HS-27A (cell line): ENCODE measurements at regions not wholly inside any gene's neighbourhood (a gene's known extent, or its start where the extent isn't known, plus 50 kb on each side); places are given as distances from the start of the nearest gene placed in this dataset.
"Not testable (repeated sequence)": the region's sequence is repeated elsewhere in the genome, so short reads cannot be mapped to it uniquely, and the experiment has no call there.

Experiments
- DNase-seq: peaks from one replicate; pipeline ENCODE4 v3.0.0-alpha.2; 2012; ENCODE audit warnings: low read depth, missing footprints

DNA sequence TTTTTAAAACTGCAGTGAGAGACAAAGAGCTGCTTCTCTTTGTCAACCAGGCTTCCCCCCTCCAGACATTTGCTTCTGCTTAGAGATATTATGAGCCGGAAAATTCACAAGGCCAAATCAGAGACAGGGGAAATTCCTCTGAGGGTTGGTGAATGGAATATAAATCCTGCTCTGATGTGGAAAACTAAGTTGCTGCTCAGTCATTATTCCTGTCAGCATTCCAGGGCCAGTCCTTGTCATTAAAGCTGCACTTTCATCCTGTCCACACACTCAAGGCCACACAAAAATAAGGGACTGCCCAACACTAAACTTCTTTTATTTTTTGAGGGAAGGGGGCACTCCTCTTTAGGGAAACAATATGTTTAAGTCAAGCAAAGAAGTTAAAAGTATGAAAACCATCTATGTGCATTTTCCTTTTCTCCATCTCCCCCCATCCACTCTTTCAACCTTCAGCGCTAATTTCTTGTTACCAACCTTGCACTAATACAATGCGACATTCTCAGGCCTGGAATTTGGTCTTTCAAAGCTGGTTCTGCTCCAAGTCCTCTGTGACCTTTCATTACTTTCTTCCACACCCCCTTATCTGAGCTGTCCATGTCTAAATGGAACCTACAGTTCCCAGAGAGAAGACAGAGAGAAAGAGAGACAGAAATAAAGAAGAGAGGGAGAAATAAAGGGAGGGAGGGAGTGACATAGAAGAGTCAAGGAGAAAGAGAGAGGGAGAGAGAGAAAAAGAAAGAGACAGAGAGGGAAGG lies 118.9 kb upstream of the S1PR3 start:
- DNase-seq, result no peak

DNA sequence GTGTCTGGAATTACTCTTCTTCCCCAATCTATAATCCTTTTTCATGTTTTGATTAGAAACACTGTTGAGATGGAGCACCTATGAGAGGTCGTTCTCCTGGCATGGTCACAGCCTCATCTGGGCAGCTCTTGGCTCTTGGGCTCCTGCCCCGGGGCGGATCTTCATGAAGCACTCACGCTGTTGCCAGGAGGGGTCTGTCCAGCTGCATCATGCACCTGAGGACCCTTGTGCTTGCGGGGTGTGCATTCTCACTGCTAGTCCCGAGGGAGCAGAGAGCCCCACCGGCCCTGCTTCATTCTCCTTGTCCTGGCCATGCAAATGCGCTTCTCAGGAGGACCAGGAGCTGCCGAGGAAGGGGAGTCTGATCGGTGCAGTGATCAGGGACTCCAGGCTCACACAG lies 117.6 kb upstream of the S1PR3 start:
- no peak for DNase-seq

DNA sequence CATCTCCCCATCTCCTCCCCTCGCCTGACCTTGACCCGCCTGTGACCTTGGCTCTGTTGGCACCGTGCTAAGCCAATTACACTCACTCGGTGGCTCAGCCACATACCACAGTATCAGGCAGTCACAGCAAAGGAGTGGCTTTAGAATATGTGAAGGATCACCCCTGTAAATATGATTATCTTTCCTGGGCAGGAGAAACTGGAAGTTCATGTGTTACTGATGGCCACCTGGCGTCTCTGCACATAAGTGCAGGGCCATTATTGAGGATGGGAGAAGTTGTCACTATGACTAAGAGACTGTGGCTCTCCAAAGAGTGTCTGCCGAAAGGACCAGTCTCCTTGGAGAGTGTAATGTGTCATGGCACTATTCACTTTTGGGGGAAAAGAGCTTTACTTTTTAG lies 116.9 kb upstream of the S1PR3 start:
- DNase-seq, result no peak

DNA sequence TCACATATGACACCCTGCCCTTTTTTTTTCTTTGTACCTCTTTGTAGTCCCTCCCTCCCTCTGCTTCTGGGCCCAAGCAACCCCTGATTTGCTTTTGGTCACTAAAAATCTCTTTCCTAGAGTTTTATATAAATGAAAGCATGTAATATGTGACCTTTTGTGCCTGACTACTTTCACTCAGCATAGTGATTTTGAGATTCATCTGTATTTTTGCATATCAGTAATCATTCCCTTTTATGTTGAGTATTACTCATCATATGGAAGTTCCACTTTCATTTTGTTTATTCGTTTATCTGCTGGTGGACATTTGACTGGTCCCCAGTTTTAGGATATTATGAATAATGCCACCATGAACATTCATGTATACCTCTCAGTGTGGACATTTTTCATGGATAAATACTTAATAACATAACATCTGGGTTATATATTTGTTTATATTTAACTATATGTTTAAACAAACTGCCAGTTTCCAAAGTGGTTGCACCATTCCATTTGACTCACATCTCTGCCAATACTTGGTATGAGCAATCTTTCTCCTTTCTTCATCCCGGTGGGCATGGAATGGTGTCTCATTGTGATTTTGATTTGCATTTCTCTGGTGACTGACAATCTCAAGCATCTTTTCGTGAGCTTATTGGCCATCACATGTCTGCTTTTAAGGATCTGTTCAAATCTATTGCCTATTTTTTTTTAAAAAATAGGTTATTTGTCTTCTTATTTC lies 115.7 kb upstream of the S1PR3 start:
- no peak for DNase-seq

DNA sequence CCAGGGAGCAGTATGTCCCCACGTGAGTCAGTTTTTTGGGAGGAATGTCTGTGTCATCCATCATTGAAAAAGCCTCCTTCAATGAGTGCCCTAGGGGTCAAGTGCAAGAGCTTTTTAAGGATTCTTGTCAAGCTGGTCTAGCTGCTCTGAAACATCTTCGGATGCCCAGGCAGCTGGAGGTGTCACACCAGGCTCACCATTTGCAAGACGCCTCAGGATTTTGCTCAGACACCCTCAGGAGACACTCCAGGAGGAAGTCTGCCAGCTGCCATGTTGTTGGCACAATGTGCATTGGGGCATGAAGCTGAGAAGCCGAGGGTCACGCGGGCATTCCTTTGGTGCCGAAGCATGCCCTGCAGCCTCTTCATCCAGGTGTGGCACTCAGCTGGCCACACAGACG lies 111.1 kb upstream of the S1PR3 start:
- DNase-seq, result no peak

DNA sequence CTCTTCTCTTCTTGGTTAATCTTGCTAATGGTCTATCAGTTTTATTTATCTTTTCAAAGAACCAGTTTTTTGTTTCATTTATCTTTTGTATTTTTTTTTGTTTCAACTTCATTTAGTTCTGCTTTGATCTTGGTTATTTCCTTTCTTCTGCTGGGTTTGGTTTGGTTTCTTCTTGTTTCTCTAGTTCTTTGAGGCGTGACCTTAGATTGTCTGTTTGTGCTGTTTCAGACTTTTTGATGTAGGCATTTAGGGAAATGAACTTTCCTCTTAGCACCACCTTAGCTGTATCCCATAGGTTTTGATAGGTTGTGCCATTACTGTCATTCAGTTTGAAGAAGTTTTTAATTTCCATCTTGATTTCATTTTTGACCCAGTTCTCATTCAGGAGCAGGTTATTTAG lies 107.0 kb upstream of the S1PR3 start:
- DNase-seq, result not testable (repeated sequence)

DNA sequence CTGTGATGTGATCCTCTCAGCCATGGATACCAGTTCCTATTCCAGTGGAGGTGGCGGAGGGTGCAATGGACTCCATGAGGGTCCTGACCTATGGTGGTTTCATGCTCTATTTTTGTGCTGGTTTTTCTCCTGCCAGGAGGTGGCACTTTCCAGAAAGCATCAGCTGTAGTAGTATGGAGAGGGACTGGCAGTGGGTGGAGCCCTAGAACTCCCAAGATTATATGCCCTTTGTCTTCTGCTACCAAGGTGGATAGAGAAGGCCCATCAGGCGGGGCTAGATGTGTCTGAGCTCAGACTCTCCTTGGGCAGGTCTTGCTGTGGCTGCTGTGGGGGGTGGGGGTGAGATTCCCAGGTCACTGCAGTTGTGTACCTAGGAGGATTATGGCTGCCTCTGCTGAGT lies 104.5 kb upstream of the S1PR3 start:
- DNase-seq, result not testable (repeated sequence)

DNA sequence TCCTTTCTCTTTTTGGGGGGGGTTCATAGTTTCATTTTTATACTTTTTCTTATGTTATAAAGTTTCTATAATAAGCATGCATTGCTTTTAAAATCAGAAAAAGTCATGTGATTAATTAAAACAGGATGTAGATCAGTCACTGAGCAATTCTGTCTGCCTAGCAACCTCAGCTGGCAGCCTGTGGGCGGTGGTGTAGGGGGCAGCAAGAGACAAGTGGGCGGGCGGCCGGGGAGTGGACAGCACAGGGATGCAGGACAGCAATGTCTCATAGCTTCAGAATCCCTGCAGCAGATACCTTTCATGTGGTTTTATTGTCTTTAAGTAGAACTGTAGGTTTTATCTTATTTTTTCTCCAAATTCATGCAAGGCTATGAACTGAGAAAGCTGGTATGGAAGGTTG lies 101.9 kb upstream of the S1PR3 start:
- DNase-seq, result no peak

DNA sequence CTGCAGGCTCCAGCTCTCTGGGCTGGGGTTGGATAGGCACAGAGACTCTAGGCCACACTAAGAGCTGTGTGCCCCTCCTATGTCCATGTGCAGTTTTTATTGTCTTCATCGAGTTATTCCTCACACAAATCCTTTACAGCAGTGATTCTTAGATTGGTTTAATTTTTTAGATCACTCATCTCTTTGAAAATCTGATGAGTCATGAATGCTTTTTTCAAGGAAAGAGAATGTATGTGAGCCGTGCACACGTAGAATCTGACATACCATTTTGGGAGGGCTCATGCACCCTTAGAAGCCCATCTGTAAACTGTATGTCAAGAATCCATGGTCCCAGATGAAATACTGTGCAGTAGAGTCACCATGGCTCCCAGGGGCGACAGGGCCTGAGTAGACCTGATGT lies 100.7 kb upstream of the S1PR3 start:
- DNase-seq, result no peak

DNA sequence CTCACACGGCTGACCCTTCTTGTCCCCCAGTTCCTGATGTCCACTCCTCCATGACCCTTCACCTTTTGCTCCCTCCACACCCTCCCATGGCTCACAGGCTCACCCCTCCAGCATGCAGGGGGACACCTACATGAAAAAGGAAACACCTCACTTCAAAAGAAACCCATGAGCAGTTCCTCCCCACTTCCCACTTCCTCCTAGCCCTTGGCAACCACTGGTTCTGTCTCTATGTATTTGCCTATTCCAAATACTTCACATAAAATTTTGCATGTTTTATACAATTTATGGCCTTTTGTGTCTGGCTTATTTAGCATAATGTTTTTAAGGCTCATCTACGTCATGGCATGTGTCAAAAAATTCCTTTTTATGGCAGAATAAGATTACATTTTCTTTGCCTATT lies 100.2 kb upstream of the S1PR3 start:
- no peak for DNase-seq

DNA sequence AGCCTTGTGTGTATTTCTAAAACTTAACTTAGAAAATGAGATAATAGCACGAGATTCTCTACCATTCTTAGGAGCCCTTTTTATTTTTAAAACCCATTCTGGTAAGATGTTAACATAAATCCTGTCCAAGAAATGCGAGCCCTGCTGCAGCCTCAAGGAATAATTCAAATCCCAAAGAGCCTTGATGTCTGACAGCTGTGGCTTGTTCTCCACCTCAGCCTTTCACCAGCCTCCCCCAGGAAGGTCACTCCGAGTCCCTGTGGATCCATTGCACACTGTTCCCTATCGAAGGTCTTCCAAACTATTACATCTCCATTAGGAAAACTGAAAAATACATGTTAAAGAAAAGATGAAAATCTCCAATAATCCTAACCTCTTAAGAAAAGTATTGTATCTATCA lies 98.5 kb upstream of the S1PR3 start:
- DNase-seq, result no peak

DNA sequence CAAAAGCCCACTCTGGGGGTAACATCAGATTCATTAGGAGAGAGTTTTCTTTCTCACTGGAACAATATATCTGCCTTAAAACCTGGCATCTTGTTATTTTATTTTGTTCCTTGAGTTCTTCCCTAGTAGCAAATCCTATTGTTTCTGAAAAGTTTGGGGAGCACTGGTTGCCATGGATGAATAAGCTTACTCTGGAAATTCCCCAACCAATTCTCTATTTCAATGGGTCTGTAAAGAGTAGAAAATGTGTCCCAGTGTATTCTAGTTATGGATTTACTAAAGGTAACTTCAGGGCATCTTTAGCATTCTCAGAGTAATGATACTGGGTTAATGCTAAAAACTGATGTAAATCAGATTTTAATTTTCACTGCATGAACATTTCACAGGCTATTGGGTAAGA lies 94.2 kb upstream of the S1PR3 start:
- no peak for DNase-seq

DNA sequence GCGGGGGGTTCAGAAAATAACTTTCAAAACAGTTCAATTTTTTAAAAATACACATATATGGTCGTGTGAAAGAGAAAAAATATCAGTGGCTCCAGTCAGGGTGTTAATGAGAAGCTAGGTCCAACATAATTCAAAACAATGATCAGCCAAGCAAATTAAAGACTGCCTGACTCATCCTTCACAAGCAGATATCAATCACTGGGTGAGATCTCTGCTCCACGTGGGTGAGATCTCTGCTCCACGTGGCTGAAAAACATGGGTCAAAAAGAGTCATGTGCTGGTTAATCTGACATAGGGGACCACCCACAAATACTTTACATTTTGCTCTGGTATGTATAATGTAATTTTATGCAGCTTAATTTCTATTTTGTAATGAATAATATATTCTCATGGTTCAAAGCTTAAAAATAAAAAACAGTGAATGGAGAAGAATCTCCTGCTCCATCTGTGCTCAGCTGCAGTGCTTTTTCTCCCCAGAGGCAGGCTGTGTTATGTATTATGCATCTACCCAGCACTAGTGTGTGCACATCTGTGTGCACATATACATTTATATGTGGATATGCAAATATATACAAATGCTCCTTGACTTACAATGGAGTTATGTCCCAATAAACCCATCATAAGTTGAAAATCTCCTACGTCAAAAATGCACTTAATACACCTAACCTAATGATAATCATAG lies 93.1 kb upstream of the S1PR3 start:
- DNase-seq, result no peak

DNA sequence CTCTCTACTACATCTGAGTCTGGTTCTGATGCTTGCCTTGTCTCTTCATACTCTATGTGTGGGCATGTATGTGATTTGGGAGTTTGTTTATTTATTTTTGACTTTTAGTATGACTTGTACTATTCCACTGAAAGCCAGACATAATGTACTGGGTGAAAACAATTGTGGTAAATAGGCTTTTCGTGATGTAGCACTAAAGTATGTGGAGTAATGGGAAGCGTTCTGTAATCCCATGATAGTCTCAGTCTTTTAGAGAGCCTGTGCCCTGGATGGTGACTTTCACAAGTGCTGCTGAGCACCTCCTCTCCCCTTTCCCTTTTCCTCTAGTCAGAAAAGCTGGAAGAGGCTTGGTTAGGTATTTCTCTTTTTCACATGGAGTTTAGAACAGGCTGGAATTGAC lies 85.8 kb upstream of the S1PR3 start:
- no peak for DNase-seq

DNA sequence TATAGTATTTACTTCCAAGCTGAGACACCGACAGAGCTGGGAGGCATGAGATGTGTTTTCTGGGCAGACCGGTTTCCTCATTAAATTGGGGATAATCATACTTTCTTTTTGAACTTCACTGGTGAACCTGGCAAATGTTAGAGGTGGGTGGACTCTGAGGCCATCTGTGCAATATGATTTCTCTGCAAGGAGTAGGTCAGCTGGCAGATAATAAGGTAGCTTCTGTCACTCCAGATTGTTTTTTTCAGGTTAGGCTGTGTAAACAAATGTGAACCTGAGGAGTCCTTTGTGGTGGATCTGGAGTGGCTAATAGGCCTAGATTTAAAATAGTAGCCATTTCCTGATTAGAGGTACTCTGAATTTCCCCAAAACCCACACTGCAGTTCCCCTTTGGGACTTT lies 75.4 kb upstream of the S1PR3 start:
- DNase-seq, result no peak

DNA sequence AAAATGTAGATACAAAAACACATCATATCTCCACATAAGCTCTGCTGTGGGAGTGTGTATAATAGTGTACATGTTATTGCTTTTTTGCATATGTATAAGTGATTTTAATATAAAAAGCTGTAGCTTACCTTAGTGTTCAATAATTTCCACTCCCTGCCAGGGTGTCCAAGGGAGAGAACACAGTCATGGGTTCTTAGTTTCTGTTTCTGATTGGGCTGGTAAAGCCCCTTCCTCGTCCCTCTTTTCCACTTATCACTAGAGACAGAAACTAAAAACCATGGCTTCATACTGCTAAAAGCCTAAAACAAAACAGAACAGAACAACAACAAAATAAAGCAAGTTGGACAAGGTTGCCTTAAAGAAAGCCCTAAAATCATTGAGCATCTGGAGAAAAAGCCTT lies 74.4 kb upstream of the S1PR3 start:
- DNase-seq, result no peak

DNA sequence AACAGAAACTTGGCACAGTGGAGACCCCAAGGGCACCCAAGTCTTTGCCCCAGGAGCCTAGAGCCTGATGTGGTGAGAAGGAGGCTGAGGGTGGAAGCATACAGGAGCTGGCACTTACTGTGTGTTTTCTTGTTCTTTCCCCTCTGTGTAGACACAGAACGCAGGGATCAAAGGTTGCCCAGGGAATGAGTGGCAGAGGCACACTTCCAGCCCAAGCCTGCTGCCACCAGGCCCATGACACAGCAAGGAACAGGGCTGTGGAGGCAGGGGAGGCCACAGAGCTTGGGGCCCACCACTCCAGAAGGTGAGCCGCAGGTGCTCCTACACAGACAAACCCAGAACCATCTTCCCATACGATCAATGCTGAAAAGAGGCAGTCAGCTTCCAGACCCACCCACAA lies 73.9 kb upstream of the S1PR3 start:
- DNase-seq, result no peak

DNA sequence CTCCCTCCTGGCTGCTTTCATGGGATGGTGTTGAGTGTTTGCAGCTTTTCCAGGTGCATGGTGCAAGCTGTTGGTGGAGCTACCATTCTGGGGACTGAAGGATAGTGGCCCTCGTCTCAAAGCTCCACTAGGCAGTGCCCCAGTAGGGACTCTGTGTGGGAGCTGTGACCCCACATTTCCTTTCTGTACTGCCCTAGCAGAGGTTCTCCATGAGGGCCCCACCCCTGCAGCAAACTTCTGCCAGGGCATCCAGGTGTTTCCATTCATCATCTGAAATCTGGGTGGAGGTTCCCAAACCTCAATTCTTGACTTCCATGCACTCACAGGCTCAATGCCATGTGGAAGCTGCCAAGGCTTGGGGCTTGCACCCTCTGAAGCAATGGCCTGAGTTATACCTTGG lies 72.7 kb upstream of the S1PR3 start:
- not testable (repeated sequence) for DNase-seq

DNA sequence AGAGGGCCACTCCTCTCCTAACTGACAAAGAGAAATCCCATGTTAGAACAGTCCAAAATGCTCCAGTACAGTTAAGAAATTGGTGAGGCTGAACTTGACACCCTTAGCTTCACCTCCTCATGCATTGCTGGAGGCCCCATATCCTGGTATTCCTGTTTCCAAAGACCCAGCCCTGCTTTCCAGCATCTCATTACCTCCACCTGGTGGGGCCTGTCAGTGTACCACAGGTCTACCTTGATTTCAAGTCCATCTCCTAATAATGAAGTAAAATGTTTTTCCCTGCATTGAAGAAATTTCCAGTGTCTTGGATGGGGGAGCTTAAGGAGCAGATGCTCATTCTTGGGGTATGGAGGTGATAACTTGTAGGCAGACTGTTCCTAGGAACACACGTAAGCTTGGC lies 70.6 kb upstream of the S1PR3 start:
- DNase-seq, result no peak

DNA sequence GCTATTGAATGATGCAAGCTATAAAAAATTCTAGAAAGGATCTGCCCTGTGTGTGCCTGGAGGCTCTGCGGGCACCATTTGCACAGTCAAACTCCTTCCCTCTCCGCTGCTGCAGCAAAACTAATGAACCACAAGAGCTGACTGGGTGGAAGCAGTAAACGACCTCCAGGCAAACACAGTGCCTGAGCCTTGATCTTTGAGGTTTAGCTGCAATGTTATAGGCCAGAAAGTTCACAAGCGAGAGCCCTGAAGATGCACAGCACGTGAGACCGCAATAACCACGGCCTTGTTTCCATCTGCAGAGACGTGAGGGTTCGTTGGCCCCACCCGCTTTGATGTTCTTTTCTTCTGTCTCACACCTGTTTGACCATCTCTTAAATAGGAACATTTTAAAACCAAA lies 69.2 kb upstream of the S1PR3 start:
- DNase-seq, result no peak

DNA sequence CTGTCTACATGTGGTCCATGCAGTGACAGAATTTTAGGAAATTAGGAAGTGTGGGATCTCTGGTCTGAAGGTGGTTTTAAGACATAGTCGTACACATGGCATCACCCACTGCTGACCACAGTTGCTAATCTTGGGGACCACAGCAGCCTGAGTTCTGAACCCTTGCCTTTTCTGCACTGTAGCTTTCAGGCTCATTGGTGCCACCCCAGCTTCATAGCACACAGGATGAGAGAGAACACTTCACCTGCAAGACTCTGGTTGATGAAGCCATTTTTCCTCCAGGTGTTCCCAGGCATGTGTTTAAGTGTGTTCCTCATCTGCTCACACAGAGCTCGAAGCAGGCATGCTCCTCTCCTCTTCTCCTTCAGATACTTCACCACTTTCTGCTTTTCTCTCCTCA lies 68.2 kb upstream of the S1PR3 start:
- DNase-seq, result no peak

DNA sequence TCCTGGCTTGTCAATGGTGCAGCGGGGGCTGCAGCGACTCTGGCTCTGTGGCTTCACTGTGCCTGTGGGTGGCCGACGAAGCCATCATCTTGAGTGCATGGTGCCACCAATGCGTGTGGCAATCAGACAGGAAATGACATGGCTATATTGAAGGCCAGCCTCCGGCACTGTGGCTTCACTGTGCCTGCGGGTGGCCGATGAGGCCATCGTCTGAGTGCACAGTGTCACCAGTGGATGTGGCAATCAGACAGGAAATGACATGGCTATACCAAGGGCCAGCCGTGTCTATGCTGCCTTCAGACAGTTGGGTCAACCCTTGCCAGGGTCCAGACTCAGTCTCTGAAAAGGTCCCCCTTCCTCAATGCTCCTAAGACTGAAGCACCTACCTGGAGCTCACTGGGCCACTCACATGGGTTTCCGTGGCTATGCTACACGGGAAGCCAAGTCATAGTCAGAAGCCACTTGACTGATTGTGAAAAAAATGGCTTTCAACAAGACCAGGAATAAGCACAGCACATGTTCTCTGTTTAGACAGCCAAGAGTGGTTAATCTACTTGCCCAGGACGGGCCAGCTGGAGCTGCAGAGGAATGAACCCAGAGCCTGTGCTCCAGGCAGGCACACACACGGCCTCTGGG lies 67.5 kb upstream of the S1PR3 start:
- DNase-seq, result no peak

DNA sequence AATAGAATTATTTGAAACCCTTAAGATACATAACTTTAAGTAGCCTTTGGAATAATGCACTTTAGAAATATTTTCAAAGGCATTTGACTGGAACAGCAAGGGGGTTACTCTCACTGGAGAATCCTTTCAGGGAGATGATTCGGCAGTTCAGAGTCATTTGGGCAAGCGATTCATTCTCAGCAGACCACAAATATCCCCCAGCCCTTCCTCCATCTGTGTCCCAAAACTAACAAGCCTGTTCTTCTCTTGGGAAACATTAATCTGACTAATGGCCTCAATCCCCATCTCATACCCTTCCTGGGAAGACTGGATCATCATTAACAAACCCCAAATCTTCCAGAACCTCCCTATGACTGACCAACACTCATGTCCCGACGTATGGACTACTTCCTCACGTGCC lies 65.8 kb upstream of the S1PR3 start:
- no peak for DNase-seq
